K562 (cell line): ENCODE measurements at regions not wholly inside any gene's neighbourhood (a gene's known extent, or its start where the extent isn't known, plus 50 kb on each side); places are given as distances from the start of the nearest gene placed in this dataset.

Experiments
- ATAC-seq: fragments of 200-7000 bp; cut with Tn5 transposase; 3 replicates; pipeline ENCODE4 v1.9.1; 2020; ENCODE audit warnings: moderate library complexity
- BruUV-seq: library from RNA; stranded (reverse); fragments of 400-500 nt; replicated peaks from 2 replicates; lab custom pipeline; 2021; lab: Mats Ljungman, UMichigan
- CTCF ChIA-PET: fragments of 300-600 bp; formaldehyde crosslinking; extraction: SDS; loops from one replicate; lab custom pipeline; 2021; ENCODE audit warnings: low intra/inter-chr PET ratio; lab: Yijun Ruan, JAX
- POLR2A ChIA-PET: fragments of 300-600, 350-650 bp; sonication (Branson Sonifier 250); formaldehyde crosslinking; extraction: SDS; loops from one replicate; lab custom pipeline; 2021; ENCODE audit warnings: antibody characterized with exemption, inconsistent platforms; lab: Yijun Ruan, JAX
- DNase-seq, 4 experiments: peaks; one replicate each; pipeline versions ENCODE4 v3.0.0 to v3.0.0-alpha.2; 2011 to 2018; ENCODE audit warnings: low spot score in 3 of 4, mixed read lengths in 3 of 4; ENCODE audit errors: extremely low read depth in 1 of 4
- FAIRE-seq: peaks from 2 replicates; lab custom pipeline; 2011; peaks lifted over from hg19 to GRCh38; lab: Jason Lieb, UNC
- H2AFZ ChIP-seq: 2 replicates; pipeline ENCODE4 v1.6.0; 2011; ENCODE audit warnings: low read depth, low read length, control low read depth, inconsistent platforms
- H3K27ac ChIP-seq: fragments of 200-600 bp; 3 replicates; pipeline ENCODE4 v1.8.0; 2011; ENCODE audit warnings: low read depth, mild to moderate bottlenecking, control low read depth, inconsistent platforms, low read length, moderate library complexity, mixed read lengths; ENCODE audit errors: extremely low read depth
- H3K27me3 ChIP-seq, 2 experiments: fragments of 300-600 bp in 1 of 2; 2 replicates in 1 of 2; 3 replicates in 1 of 2; pipeline versions ENCODE4 v1.6.0 to v1.8.0; 2011; ENCODE audit warnings: inconsistent platforms in 2 of 2, low read length in 2 of 2, mild to moderate bottlenecking in 1 of 2, mixed read lengths in 1 of 2, moderate library complexity in 1 of 2; ENCODE audit not compliant: control insufficient read depth in 2 of 2, insufficient read depth in 2 of 2
- H3K36me3 ChIP-seq: fragments of 300-600 bp; 3 replicates; pipeline ENCODE4 v1.8.0; 2011; ENCODE audit warnings: mild to moderate bottlenecking, low read length, inconsistent platforms; ENCODE audit not compliant: control insufficient read depth, insufficient read depth
- H3K4me1 ChIP-seq, 2 experiments: fragments of 200-600 bp in 1 of 2; replicated peaks in 1 of 2; 2 replicates in 1 of 2; 3 replicates in 1 of 2; pipeline versions ENCODE4 v1.5.1 to v1.8.0; 2011; ENCODE audit warnings: inconsistent platforms in 2 of 2, low read length in 2 of 2, mild to moderate bottlenecking in 1 of 2, mixed read lengths in 1 of 2, moderate library complexity in 1 of 2; ENCODE audit not compliant: control insufficient read depth in 2 of 2, insufficient read depth in 2 of 2
- H3K4me2 ChIP-seq: 2 replicates; pipeline ENCODE4 v1.6.1; 2011; ENCODE audit warnings: low read length, control low read depth, inconsistent platforms, mixed read lengths; ENCODE audit not compliant: insufficient read depth
- H3K4me3 ChIP-seq: fragments of 200-600 bp; sonication (generic), shearing (Covaris generic); 2 replicates; pipeline ENCODE4 v1.5.1; 2016; ENCODE audit warnings: control low read depth, inconsistent platforms
- H3K79me2 ChIP-seq: fragments of 200-600 bp; 3 replicates; pipeline ENCODE4 v1.8.0; 2011; ENCODE audit warnings: low read length, inconsistent platforms; ENCODE audit not compliant: control insufficient read depth, insufficient read depth
- H3K9ac ChIP-seq, 2 experiments: 2 replicates each; pipeline versions ENCODE4 v1.6.0 to v1.6.1; 2011; ENCODE audit warnings: low read depth in 2 of 2, low read length in 2 of 2, control low read depth in 1 of 2, inconsistent platforms in 1 of 2, mild to moderate bottlenecking in 1 of 2, mixed read lengths in 1 of 2; ENCODE audit not compliant: insufficient read depth in 1 of 2
- H3K9me1 ChIP-seq: one replicate; pipeline ENCODE4 v1.6.0; 2011; ENCODE audit warnings: inconsistent platforms, mild to moderate bottlenecking, low read length, moderate library complexity; ENCODE audit not compliant: control insufficient read depth, insufficient read depth
- H3K9me3 ChIP-seq: replicated peaks from 2 replicates; pipeline ENCODE4 v1.5.1; 2011; ENCODE audit warnings: low read depth, low read length, inconsistent platforms; ENCODE audit not compliant: control insufficient read depth, insufficient read depth
- H4K20me1 ChIP-seq: replicated peaks from 2 replicates; pipeline ENCODE4 v1.6.1; 2011; ENCODE audit warnings: low read length, inconsistent platforms, mixed read lengths; ENCODE audit not compliant: control insufficient read depth, insufficient read depth
- SIRT6 ChIP-seq: IDR thresholded peaks from one replicate; pipeline ENCODE4 v1.6.1; 2012; ENCODE audit warnings: low read depth, mild to moderate bottlenecking, control low read depth, inconsistent platforms, low read length, moderate library complexity
- SLC30A9 ChIP-seq: fragments of 250-450 bp; sonication (Bioruptor Pico); IDR thresholded peaks from 2 replicates; pipeline ENCODE4 v1.8.0; 2022; ENCODE audit warnings: mild to moderate bottlenecking, moderate library complexity
- ZBED1 ChIP-seq: IDR thresholded peaks from 2 replicates; pipeline ENCODE4 v1.6.1; 2014
- WGBS: fragments of 100-300 bp; shearing (Covaris generic); methylation state at CpG from one replicate; pipeline ENCODE4 v1.1.6; 2016; ENCODE audit warnings: low coverage, mixed read lengths; ENCODE audit not compliant: insufficient coverage; ENCODE audit errors: missing lambda C conversion rate; 5-methylcytosine and 5-hydroxymethylcytosine counted together
- in situ Hi-C: fragments of 300-500 bp; cut with MboI; formaldehyde crosslinking; loops from 4 replicates; pipeline ENCODE4 v1.15.0; 2018; ENCODE audit warnings: inconsistent platforms, mixed read lengths
- intact Hi-C: fragments of 100-400 bp; cut with micrococcal nuclease; formaldehyde crosslinking; loops from 2 replicates; pipeline ENCODE4 v1.14.2; 2022
- TF ChIP-seq, protein P1 (sequence below): fragments of 450-650 bp; IDR thresholded peaks from 2 replicates; pipeline ENCODE4 v1.7.0; 2016; ENCODE audit warnings: borderline replicate concordance

DNA sequence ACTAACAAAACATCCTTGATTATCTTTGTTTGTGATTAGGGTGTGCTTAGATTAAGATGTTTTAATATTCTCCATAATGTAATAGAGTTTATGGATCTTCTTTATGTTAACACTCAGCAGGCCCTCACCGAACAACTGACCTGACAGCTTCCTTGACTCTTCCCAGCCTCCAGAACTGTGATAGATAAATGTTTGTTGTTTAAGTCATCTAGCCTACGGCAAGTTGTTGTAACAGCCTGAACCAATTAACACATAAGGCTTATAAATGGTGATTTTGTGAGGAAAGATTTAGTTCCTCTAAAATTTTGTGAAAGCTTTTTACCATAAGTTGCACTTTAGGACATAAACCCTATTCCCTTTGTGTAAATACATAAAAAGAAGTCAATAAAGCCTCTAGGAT is 156.5 kb upstream of the DCN start (continued):
- TF ChIP-seq, protein P1, sequence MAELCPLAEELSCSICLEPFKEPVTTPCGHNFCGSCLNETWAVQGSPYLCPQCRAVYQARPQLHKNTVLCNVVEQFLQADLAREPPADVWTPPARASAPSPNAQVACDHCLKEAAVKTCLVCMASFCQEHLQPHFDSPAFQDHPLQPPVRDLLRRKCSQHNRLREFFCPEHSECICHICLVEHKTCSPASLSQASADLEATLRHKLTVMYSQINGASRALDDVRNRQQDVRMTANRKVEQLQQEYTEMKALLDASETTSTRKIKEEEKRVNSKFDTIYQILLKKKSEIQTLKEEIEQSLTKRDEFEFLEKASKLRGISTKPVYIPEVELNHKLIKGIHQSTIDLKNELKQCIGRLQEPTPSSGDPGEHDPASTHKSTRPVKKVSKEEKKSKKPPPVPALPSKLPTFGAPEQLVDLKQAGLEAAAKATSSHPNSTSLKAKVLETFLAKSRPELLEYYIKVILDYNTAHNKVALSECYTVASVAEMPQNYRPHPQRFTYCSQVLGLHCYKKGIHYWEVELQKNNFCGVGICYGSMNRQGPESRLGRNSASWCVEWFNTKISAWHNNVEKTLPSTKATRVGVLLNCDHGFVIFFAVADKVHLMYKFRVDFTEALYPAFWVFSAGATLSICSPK = no peak
- no peak for TF ChIP-seq SLC30A9 (CRISPR knock-in tag)
- no peak for TF ChIP-seq ZBED1
- TF ChIP-seq, all 486 proteins: peak for 0

DNA sequence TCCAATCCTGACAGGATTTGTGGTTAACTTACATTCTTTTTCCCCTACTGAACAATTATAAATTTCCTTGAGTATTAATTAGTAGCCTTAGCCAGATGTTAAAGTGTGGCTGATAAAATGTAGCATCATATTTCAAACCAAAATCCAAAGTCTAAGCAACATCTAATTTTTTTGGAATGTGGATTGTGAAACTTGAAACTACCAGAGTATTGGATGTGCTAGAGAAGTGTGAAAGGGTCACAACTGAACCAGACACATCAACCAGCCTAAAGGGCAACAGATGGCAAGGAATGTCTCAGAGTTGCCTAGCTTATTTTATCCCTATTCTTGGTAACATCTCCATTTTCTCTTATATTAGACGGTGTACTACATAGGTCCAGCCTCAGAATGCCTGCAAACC is 153.1 kb upstream of the DCN start:
- Histone ChIP-seq H3K27ac (no peak overlapping the region), H3K4me1 (no peaks in the 10 kb centered on the region), H3K27me3 (no peaks in the 10 kb centered on the region), H3K9me1 (no peaks in the 10 kb centered on the region), H3K9me3 (no peaks in the 10 kb centered on the region), H3K36me3 (no peaks in the 10 kb centered on the region), H3K4me3 (no peak overlapping the region), H3K4me2 (no peak overlapping the region), H2AFZ (no peak overlapping the region), H3K79me2 (no peaks in the 10 kb centered on the region), H3K9ac (no peak overlapping the region), H4K20me1 (no peaks in the 10 kb centered on the region)
- ChIA-PET POLR2A (interaction anchor here (1.5 kb wide), 1 partner anchor 20 kb away, joined by 3 read pairs; no protein-coding TSS in a partner anchor), CTCF (no interaction called here)
- in situ Hi-C loops (loop anchor here (25.0 kb wide), 1 partner anchor 348 kb away; no protein-coding TSS in a partner anchor), intact Hi-C loops (no loop called here)
- no TSS peak for BruUV-seq
- DNase-seq (no peak), ATAC-seq (no peak), FAIRE-seq (no peak)
- no peak for TF ChIP-seq SIRT6
- WGBS = 40% methylated on average over 1 of the region's 1 CpG
